Smooth muscle cell (in vitro differentiated cells): ENCODE measurements at regions not wholly inside any gene's neighbourhood (a gene's known extent, or its start where the extent isn't known, plus 50 kb on each side); places are given as distances from the start of the nearest gene placed in this dataset.

Source experiments
- DNase-seq: peaks from one replicate; lab custom pipeline; 2025; ENCODE audit not compliant: unreplicated experiment; lab: John Stamatoyannopoulos, UW
- H2AFZ ChIP-seq: fragments of 200-600 bp; sonication (generic); 2 replicates; pipeline ENCODE4 v1.6.0; 2016; ENCODE audit warnings: antibody characterized with exemption, low read depth, mild to moderate bottlenecking
- H3F3A ChIP-seq: fragments of 200-600 bp; sonication (generic); 2 replicates; pipeline ENCODE4 v1.6.0; 2017; ENCODE audit warnings: antibody characterized with exemption, low read depth
- H3K27ac ChIP-seq: fragments of 200-600 bp; sonication (generic); 2 replicates; pipeline ENCODE4 v1.5.1; 2016; ENCODE audit warnings: low read depth, mild to moderate bottlenecking
- H3K27me3 ChIP-seq: fragments of 200-600 bp; sonication (generic); 2 replicates; pipeline ENCODE4 v1.6.1; 2016; ENCODE audit warnings: low read depth, mild to moderate bottlenecking
- H3K36me3 ChIP-seq: fragments of 200-600 bp; sonication (generic); 2 replicates; pipeline ENCODE4 v1.5.1; 2016; ENCODE audit warnings: low read depth
- H3K4me1 ChIP-seq: fragments of 200-600 bp; sonication (generic); 2 replicates; pipeline ENCODE4 v1.5.1; 2016; ENCODE audit warnings: low read depth
- H3K4me2 ChIP-seq: fragments of 200-600 bp; sonication (generic); 2 replicates; pipeline ENCODE4 v1.6.0; 2016; ENCODE audit warnings: mild to moderate bottlenecking
- H3K4me3 ChIP-seq: fragments of 200-600 bp; sonication (generic); 2 replicates; pipeline ENCODE4 v1.5.1; 2016; ENCODE audit warnings: mild to moderate bottlenecking
- H3K79me2 ChIP-seq: fragments of 200-600 bp; sonication (generic); 2 replicates; pipeline ENCODE4 v1.6.0; 2016; ENCODE audit warnings: low read depth, mild to moderate bottlenecking
- H3K9ac ChIP-seq: fragments of 200-600 bp; sonication (generic); 2 replicates; pipeline ENCODE4 v1.6.0; 2016; ENCODE audit warnings: low read depth
- H3K9me3 ChIP-seq: fragments of 200-600 bp; sonication (generic); replicated peaks from 2 replicates; pipeline ENCODE4 v1.5.1; 2016; ENCODE audit warnings: low read depth
- H4K20me1 ChIP-seq: fragments of 200-600 bp; sonication (generic); 2 replicates; pipeline ENCODE4 v1.6.0; 2016; ENCODE audit warnings: low read depth
- CTCF ChIP-seq: fragments of 200-600 bp; sonication (generic); IDR thresholded peaks from 2 replicates; pipeline ENCODE4 v1.5.1; 2017; ENCODE audit warnings: borderline replicate concordance, mild to moderate bottlenecking, antibody characterized with exemption; ENCODE audit not compliant: insufficient read depth, poor library complexity, severe bottlenecking
- WGBS: methylation state at CpG from one replicate; pipeline ENCODE4 v1.1.7; 2016; ENCODE audit warnings: low lambda C conversion rate; 5-methylcytosine and 5-hydroxymethylcytosine counted together

- peaks cover 8% of the 10 kb centered on the region for H3K4me1 ChIP-seq
- no peaks in the 10 kb centered on the region for H3K9me3 ChIP-seq
- no peak for TF ChIP-seq CTCF
- peak overlapping the region; percentile 80 for H2AFZ ChIP-seq
- H3K9ac ChIP-seq: no peak overlapping the region
- H3F3A ChIP-seq: peaks cover 4% of the 10 kb centered on the region
- no peaks in the 10 kb centered on the region for H3K79me2 ChIP-seq
- no peak overlapping the region for H3K4me3 ChIP-seq
- no peaks in the 10 kb centered on the region for H4K20me1 ChIP-seq
- H3K27ac ChIP-seq: peak overlapping the region; percentile 78
- H3K27me3 ChIP-seq: no peaks in the 10 kb centered on the region
- WGBS: 98% methylated on average over 2 of the region's 2 CpGs
- H3K36me3 ChIP-seq: no peaks in the 10 kb centered on the region
- DNase-seq: no peak
- H3K4me2 ChIP-seq: no peak overlapping the region
Measured at GRCh38 chrX:97820170-97820569, 936.5 kb downstream of the RPA4 start.

GRCh38 chrX:97828471-97828870, 944.8 kb downstream of the RPA4 start:
- no peak overlapping the region for H2AFZ ChIP-seq
- no peak overlapping the region for H3K27ac ChIP-seq
- H3K4me2 ChIP-seq: no peak overlapping the region
- TF ChIP-seq CTCF: no peak
- H3K9ac ChIP-seq: no peak overlapping the region
- no peaks in the 10 kb centered on the region for H3K4me1 ChIP-seq
- H3K27me3 ChIP-seq: no peaks in the 10 kb centered on the region
- no peaks in the 10 kb centered on the region for H4K20me1 ChIP-seq
- 0% methylated on average over 1 of the region's 1 CpG for WGBS
- H3K4me3 ChIP-seq: no peak overlapping the region
- DNase-seq: no peak
- H3K79me2 ChIP-seq: no peaks in the 10 kb centered on the region
- H3F3A ChIP-seq: no peaks in the 10 kb centered on the region
- H3K9me3 ChIP-seq: no peaks in the 10 kb centered on the region
- no peaks in the 10 kb centered on the region for H3K36me3 ChIP-seq

- Histone ChIP-seq H3K36me3 (no peaks in the 10 kb centered on the region), H2AFZ (no peak overlapping the region), H4K20me1 (no peaks in the 10 kb centered on the region), H3K27ac (no peak overlapping the region), H3F3A (no peaks in the 10 kb centered on the region), H3K9me3 (no peaks in the 10 kb centered on the region), H3K4me1 (no peaks in the 10 kb centered on the region), H3K4me2 (no peak overlapping the region), H3K9ac (no peak overlapping the region), H3K4me3 (no peak overlapping the region), H3K79me2 (no peaks in the 10 kb centered on the region), H3K27me3 (no peaks in the 10 kb centered on the region)
- TF ChIP-seq CTCF: no peak
- no peak for DNase-seq
Measured at GRCh38 chrX:97835969-97836368, 952.3 kb downstream of the RPA4 start.

GRCh38 chrX:97841544-97842179, 958.0 kb downstream of the RPA4 start:
- no peaks in the 10 kb centered on the region for H3K27me3 ChIP-seq
- no peak overlapping the region for H2AFZ ChIP-seq
- no peak for DNase-seq
- H3K36me3 ChIP-seq: no peaks in the 10 kb centered on the region
- no peak overlapping the region for H3K27ac ChIP-seq
- H3K9me3 ChIP-seq: no peaks in the 10 kb centered on the region
- no peak overlapping the region for H3K9ac ChIP-seq
- WGBS: over 99% methylated on average over 37 of the region's 39 CpGs
- no peaks in the 10 kb centered on the region for H3F3A ChIP-seq
- no peaks in the 10 kb centered on the region for H3K79me2 ChIP-seq
- no peaks in the 10 kb centered on the region for H4K20me1 ChIP-seq
- H3K4me2 ChIP-seq: no peak overlapping the region
- H3K4me3 ChIP-seq: no peak overlapping the region
- no peaks in the 10 kb centered on the region for H3K4me1 ChIP-seq
- TF ChIP-seq CTCF: no peak
